Erythroblast (primary cell): ENCODE measurements at regions not wholly inside any gene's neighbourhood (a gene's known extent, or its start where the extent isn't known, plus 50 kb on each side); places are given as distances from the start of the nearest gene placed in this dataset.

Source experiments
- GATA1 ChIP-seq: IDR thresholded peaks from 2 replicates; pipeline ENCODE4 v1.6.1; 2011; ENCODE audit warnings: low read depth, mild to moderate bottlenecking, control low read depth, low read length, moderate library complexity
- POLR2A ChIP-seq: IDR thresholded peaks from 2 replicates; pipeline ENCODE4 v1.6.1; 2011; ENCODE audit warnings: mild to moderate bottlenecking, low read length

DNA sequence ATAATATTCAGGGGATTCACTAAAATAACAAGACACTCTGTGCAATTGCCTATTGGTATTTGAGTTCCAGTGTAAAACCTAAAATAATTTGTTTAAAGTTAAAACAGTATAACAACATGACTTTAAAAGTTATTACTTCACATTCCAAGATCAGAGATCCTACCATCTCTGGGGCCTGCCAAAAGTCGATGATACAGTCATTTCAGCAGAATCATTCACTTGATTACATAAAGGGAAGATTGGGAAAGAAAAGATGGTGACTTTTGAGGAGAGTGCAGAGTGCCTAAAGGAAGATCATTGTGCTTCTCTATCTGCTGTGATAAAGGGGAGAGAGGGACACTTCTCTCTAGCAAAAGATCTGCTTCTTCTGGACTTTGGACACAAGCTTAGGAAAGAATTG is 784.4 kb upstream of the ADGRL4 start:
- TF ChIP-seq POLR2A (no peak), GATA1 (no peak)
